ENCODE measurements at regions not wholly inside any gene's neighbourhood (a gene's known extent, or its start where the extent isn't known, plus 50 kb on each side); places are given as distances from the start of the nearest gene placed in this dataset.

GRCh38 chrX:96440941-96441340 is 243.7 kb upstream of the DIAPH2 start:
- Histone ChIP-seq H3K9me3 (ENCODE audit: control insufficient read depth in 2 of 2, insufficient read depth in 1 of 2, low read depth in 1 of 2, low read length in 1 of 2) (no peaks in the 10 kb centered on the region), H3K27ac (ENCODE audit: low read depth in 2 of 2, low read length in 1 of 2) (no peak overlapping the region), H3K4me1 (ENCODE audit: control insufficient read depth in 2 of 2, insufficient read depth in 2 of 2, low read length in 1 of 2) (no peaks in the 10 kb centered on the region), H3K36me3 (ENCODE audit: control insufficient read depth in 2 of 2, insufficient read depth in 2 of 2, low read length in 1 of 2) (no peaks in the 10 kb centered on the region), H3K27me3 (ENCODE audit: control insufficient read depth in 1 of 2, insufficient read depth in 2 of 2, low read length in 2 of 2) (no peaks in the 10 kb centered on the region), H3K4me3 (ENCODE audit: low read depth in 1 of 2, low read length in 2 of 2) (no peak overlapping the region)
- WGBS, 2 donors: 85 to 87% methylated on average over 6 of the region's 6 CpGs

- Histone ChIP-seq H3K27me3 (ENCODE audit: control insufficient read depth in 1 of 2, insufficient read depth in 2 of 2, low read length in 2 of 2) (no peaks in the 10 kb centered on the region), H3K4me3 (ENCODE audit: low read depth in 1 of 2, low read length in 2 of 2) (no peak overlapping the region), H3K4me1 (ENCODE audit: control insufficient read depth in 2 of 2, insufficient read depth in 2 of 2, low read length in 1 of 2) (no peaks in the 10 kb centered on the region), H3K27ac (ENCODE audit: low read depth in 2 of 2, low read length in 1 of 2) (no peak overlapping the region), H3K9me3 (ENCODE audit: control insufficient read depth in 2 of 2, insufficient read depth in 1 of 2, low read depth in 1 of 2, low read length in 1 of 2) (no peaks in the 10 kb centered on the region), H3K36me3 (ENCODE audit: control insufficient read depth in 2 of 2, insufficient read depth in 2 of 2, low read length in 1 of 2) (no peaks in the 10 kb centered on the region)
- 53 to 64% methylated on average over 9 of the region's 9 CpGs for WGBS, 2 donors
Measured at GRCh38 chrX:96445531-96446065, 239.0 kb upstream of the DIAPH2 start.

DNA sequence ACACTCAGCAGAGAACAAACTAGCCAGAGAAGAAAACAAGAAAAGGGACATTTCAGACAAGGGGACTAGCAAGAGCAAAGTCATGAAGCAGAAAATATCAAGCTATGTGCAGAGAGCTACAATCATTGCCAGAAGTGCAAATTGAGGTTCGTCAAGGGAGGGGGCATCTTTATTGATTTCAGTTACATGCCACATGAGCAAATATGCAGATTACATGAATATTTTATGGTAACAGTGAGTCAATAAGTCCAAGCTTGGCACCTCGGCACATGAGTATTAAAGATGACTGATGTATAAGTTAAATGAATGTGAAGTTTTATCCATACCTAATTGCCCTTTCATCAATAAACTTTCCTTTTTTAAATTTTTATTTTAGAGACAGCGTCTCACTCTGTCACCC is 238.1 kb upstream of the DIAPH2 start:
- Histone ChIP-seq H3K4me1 (ENCODE audit: control insufficient read depth in 2 of 2, insufficient read depth in 2 of 2, low read length in 1 of 2) (no peaks in the 10 kb centered on the region), H3K4me3 (ENCODE audit: low read depth in 1 of 2, low read length in 2 of 2) (no peak overlapping the region), H3K27me3 (ENCODE audit: control insufficient read depth in 1 of 2, insufficient read depth in 2 of 2, low read length in 2 of 2) (no peaks in the 10 kb centered on the region), H3K27ac (ENCODE audit: low read depth in 2 of 2, low read length in 1 of 2) (no peak overlapping the region), H3K36me3 (ENCODE audit: control insufficient read depth in 2 of 2, insufficient read depth in 2 of 2, low read length in 1 of 2) (no peaks in the 10 kb centered on the region), H3K9me3 (ENCODE audit: control insufficient read depth in 2 of 2, insufficient read depth in 1 of 2, low read depth in 1 of 2, low read length in 1 of 2) (no peaks in the 10 kb centered on the region)
- WGBS, 2 donors: 82 to 92% methylated on average over 3 of the region's 3 CpGs

- no peaks in the 10 kb centered on the region for H3K4me1 ChIP-seq (ENCODE audit: control insufficient read depth in 2 of 2, insufficient read depth in 2 of 2, low read length in 1 of 2)
- H3K9me3 ChIP-seq (ENCODE audit: control insufficient read depth in 2 of 2, insufficient read depth in 1 of 2, low read depth in 1 of 2, low read length in 1 of 2): no peaks in the 10 kb centered on the region
- 62 to 73% methylated on average over 1 of the region's 1 CpG for WGBS, 2 donors
- H3K27ac ChIP-seq (ENCODE audit: low read depth in 2 of 2, low read length in 1 of 2): no peak overlapping the region
- no peaks in the 10 kb centered on the region for H3K36me3 ChIP-seq (ENCODE audit: control insufficient read depth in 2 of 2, insufficient read depth in 2 of 2, low read length in 1 of 2)
- no peaks in the 10 kb centered on the region for H3K27me3 ChIP-seq (ENCODE audit: control insufficient read depth in 1 of 2, insufficient read depth in 2 of 2, low read length in 2 of 2)
- H3K4me3 ChIP-seq (ENCODE audit: low read depth in 1 of 2, low read length in 2 of 2): no peak overlapping the region
Measured at GRCh38 chrX:96447161-96447560, 237.5 kb upstream of the DIAPH2 start.

- no peaks in the 10 kb centered on the region for H3K4me1 ChIP-seq (ENCODE audit: control insufficient read depth in 2 of 2, insufficient read depth in 2 of 2, low read length in 1 of 2)
- no peaks in the 10 kb centered on the region for H3K27me3 ChIP-seq (ENCODE audit: control insufficient read depth in 1 of 2, insufficient read depth in 2 of 2, low read length in 2 of 2)
- H3K36me3 ChIP-seq (ENCODE audit: control insufficient read depth in 2 of 2, insufficient read depth in 2 of 2, low read length in 1 of 2): no peaks in the 10 kb centered on the region
- no peaks in the 10 kb centered on the region for H3K9me3 ChIP-seq (ENCODE audit: control insufficient read depth in 2 of 2, insufficient read depth in 1 of 2, low read depth in 1 of 2, low read length in 1 of 2)
- WGBS, 2 donors: 74 to 89% methylated on average over 6 of the region's 6 CpGs
- no peak overlapping the region for H3K27ac ChIP-seq (ENCODE audit: low read depth in 2 of 2, low read length in 1 of 2)
- no peak overlapping the region for H3K4me3 ChIP-seq (ENCODE audit: low read depth in 1 of 2, low read length in 2 of 2)
Measured at GRCh38 chrX:96449191-96449590, 235.5 kb upstream of the DIAPH2 start.

DNA sequence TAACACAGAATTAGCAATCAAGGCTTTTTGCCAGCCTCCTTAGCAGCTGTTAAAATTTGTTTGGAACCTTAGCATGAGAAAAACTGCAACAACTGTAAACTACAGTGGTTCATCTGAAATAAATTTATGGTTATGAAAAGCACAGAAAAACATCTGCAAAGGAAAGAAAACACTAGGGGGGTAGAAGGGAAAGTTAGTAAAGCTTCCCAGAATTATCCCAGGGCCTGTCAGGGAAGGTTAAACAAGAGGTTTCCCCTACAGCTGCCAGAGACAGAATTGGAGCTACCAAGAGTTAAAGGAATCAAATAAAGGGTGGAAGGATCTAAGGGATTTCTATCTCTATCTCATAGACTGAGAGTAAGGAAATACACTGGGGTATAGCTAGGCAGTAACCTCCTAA is 234.7 kb upstream of the DIAPH2 start:
- Histone ChIP-seq H3K27me3 (ENCODE audit: control insufficient read depth in 1 of 2, insufficient read depth in 2 of 2, low read length in 2 of 2) (no peaks in the 10 kb centered on the region), H3K4me3 (ENCODE audit: low read depth in 1 of 2, low read length in 2 of 2) (no peak overlapping the region), H3K9me3 (ENCODE audit: control insufficient read depth in 2 of 2, insufficient read depth in 1 of 2, low read depth in 1 of 2, low read length in 1 of 2) (no peaks in the 10 kb centered on the region), H3K36me3 (ENCODE audit: control insufficient read depth in 2 of 2, insufficient read depth in 2 of 2, low read length in 1 of 2) (no peaks in the 10 kb centered on the region), H3K4me1 (ENCODE audit: control insufficient read depth in 2 of 2, insufficient read depth in 2 of 2, low read length in 1 of 2) (no peaks in the 10 kb centered on the region), H3K27ac (ENCODE audit: low read depth in 2 of 2, low read length in 1 of 2) (no peak overlapping the region)

DNA sequence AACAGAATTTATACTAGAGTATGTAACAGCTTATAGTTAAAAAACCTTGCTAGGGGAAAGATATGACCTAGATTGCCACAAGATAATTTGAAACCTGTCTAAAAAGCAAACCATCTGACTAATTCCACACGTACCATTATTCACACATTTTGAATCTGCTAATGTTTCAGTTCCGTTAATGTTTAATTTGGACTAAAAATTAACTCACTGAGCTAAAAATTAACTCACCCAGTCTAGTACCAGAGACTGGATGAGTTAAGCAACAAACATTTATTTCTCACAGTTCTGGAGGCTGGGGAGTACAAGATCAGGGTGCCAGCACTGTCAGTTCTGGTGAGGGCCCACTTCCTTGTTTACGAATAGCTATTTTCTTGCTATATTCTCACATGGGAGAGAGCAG is 231.5 kb upstream of the DIAPH2 start:
- H3K27me3 ChIP-seq (ENCODE audit: control insufficient read depth in 1 of 2, insufficient read depth in 2 of 2, low read length in 2 of 2): no peaks in the 10 kb centered on the region
- H3K9me3 ChIP-seq (ENCODE audit: control insufficient read depth in 2 of 2, insufficient read depth in 1 of 2, low read depth in 1 of 2, low read length in 1 of 2): no peaks in the 10 kb centered on the region

GRCh38 chrX:96455078-96455477 is 229.6 kb upstream of the DIAPH2 start:
- Histone ChIP-seq H3K4me1 (ENCODE audit: control insufficient read depth in 2 of 2, insufficient read depth in 2 of 2, low read length in 1 of 2) (no peaks in the 10 kb centered on the region), H3K27ac (ENCODE audit: low read depth in 2 of 2, low read length in 1 of 2) (no peak overlapping the region), H3K27me3 (ENCODE audit: control insufficient read depth in 1 of 2, insufficient read depth in 2 of 2, low read length in 2 of 2) (no peaks in the 10 kb centered on the region), H3K4me3 (ENCODE audit: low read depth in 1 of 2, low read length in 2 of 2) (no peak overlapping the region), H3K9me3 (ENCODE audit: control insufficient read depth in 2 of 2, insufficient read depth in 1 of 2, low read depth in 1 of 2, low read length in 1 of 2) (no peaks in the 10 kb centered on the region), H3K36me3 (ENCODE audit: control insufficient read depth in 2 of 2, insufficient read depth in 2 of 2, low read length in 1 of 2) (no peaks in the 10 kb centered on the region)
- WGBS, 2 donors: 74 to 87% methylated on average over 3 of the region's 3 CpGs

More for the DNA sequence above, 231.5 kb upstream of the DIAPH2 start:
- Histone ChIP-seq H3K27ac (ENCODE audit: low read depth in 2 of 2, low read length in 1 of 2) (no peak overlapping the region), H3K4me1 (ENCODE audit: control insufficient read depth in 2 of 2, insufficient read depth in 2 of 2, low read length in 1 of 2) (no peaks in the 10 kb centered on the region), H3K4me3 (ENCODE audit: low read depth in 1 of 2, low read length in 2 of 2) (no peak overlapping the region), H3K36me3 (ENCODE audit: control insufficient read depth in 2 of 2, insufficient read depth in 2 of 2, low read length in 1 of 2) (no peaks in the 10 kb centered on the region)
- WGBS, 2 donors: 61 to 64% methylated on average over 3 of the region's 3 CpGs

DNA sequence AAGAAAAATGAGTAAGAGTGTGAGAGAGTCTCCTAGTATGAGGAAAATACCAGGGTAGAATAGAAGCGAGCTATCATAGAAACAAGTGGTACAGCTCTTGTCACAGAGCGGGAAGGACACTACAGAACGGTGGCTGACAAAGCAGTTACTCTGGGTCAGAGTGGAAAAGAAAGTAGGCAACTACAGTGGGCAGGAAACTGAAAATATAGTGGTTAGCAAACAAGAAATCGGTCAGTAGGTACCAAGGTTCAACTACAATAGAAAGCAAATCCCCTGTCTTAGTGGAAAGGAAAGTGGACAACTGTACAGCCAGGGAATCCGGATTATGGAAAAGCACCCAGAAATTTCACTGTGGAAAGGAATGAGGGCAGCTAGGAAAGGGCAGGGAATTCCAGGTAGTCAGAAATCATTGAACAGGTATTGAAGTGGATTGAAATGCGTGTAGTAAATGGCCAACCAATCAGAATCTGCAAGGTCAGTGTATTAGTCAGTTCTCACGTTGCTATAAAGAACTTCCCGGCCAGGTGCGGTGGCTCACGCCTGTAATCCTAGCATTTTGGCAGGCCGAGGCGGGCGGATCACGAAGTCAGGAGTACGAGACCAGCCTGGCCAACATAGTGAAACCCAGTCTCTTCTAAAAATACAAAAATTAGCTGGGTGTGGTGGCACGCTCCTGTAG is 219.6 kb upstream of the DIAPH2 start:
- WGBS, 2 donors: 90 to 95% methylated on average over 15 to 16 of the region's 16 CpGs
- H3K4me1 ChIP-seq (ENCODE audit: control insufficient read depth in 2 of 2, insufficient read depth in 2 of 2, low read length in 1 of 2): no peaks in the 10 kb centered on the region
- no peaks in the 10 kb centered on the region for H3K27me3 ChIP-seq (ENCODE audit: control insufficient read depth in 1 of 2, insufficient read depth in 2 of 2, low read length in 2 of 2)
- no peaks in the 10 kb centered on the region for H3K36me3 ChIP-seq (ENCODE audit: control insufficient read depth in 2 of 2, insufficient read depth in 2 of 2, low read length in 1 of 2)
- no peaks in the 10 kb centered on the region for H3K9me3 ChIP-seq (ENCODE audit: control insufficient read depth in 2 of 2, insufficient read depth in 1 of 2, low read depth in 1 of 2, low read length in 1 of 2)
- H3K4me3 ChIP-seq (ENCODE audit: low read depth in 1 of 2, low read length in 2 of 2): no peak overlapping the region
- H3K27ac ChIP-seq (ENCODE audit: low read depth in 2 of 2, low read length in 1 of 2): no peak overlapping the region

DNA sequence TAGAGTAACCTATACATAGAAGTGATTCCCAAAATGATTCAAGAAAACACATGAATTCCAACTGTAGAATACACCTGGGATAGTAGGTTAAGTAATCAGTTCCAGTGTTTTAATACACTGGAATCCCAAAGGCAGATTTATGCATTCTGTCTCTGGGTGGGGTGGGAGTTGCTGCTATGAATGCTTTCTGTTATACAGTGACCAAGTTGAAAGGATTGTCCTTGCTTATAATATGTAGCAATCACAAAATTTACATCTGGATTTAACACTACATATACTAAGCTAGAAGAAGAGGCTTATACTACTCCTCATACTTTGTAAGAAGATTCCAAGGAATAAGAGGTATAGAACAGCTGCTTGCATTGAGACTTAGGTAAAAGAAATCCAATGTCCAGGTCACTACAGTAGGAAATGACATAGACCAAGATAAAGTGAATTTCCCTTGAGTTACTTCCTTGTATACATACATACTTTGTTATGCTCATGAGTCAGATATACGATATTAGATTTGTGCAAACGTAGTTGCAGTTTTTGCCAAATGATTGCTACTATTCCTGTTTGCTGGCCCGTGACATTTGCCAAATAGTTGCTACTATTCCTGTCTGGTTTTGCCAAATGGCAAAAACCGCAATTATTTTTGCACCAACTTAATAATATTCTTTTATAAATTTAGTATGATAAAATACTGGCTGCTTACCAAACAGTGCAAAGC is 210.5 kb upstream of the DIAPH2 start:
- Histone ChIP-seq H3K36me3 (ENCODE audit: control insufficient read depth in 2 of 2, insufficient read depth in 2 of 2, low read length in 1 of 2) (no peaks in the 10 kb centered on the region), H3K4me3 (ENCODE audit: low read depth in 1 of 2, low read length in 2 of 2) (no peak overlapping the region), H3K27ac (ENCODE audit: low read depth in 2 of 2, low read length in 1 of 2) (no peak overlapping the region), H3K9me3 (ENCODE audit: control insufficient read depth in 2 of 2, insufficient read depth in 1 of 2, low read depth in 1 of 2, low read length in 1 of 2) (no peaks in the 10 kb centered on the region), H3K27me3 (ENCODE audit: control insufficient read depth in 1 of 2, insufficient read depth in 2 of 2, low read length in 2 of 2) (peaks cover 0 to 6% of the 10 kb centered on the region in 2 donors), H3K4me1 (ENCODE audit: control insufficient read depth in 2 of 2, insufficient read depth in 2 of 2, low read length in 1 of 2) (no peaks in the 10 kb centered on the region)
- WGBS, 2 donors: 39 to 46% methylated on average over 4 of the region's 4 CpGs
